Brain microvascular endothelial cell (primary cell): ENCODE measurements at regions not wholly inside any gene's neighbourhood (a gene's known extent, or its start where the extent isn't known, plus 50 kb on each side); places are given as distances from the start of the nearest gene placed in this dataset.
A peak's percentile ranks its signal among the peaks of the same experiment; 100 is the strongest.

Experiments
- DNase-seq: peaks from one replicate; pipeline ENCODE4 v3.0.0-alpha.2; 2020
- H3K27ac ChIP-seq: fragments of 250-450 bp; sonication (Bioruptor Pico); 2 replicates; pipeline ENCODE4 v1.5.1; 2020; ENCODE audit warnings: mild to moderate bottlenecking, moderate library complexity
- H3K27me3 ChIP-seq: fragments of 250-450 bp; sonication (Bioruptor Pico); replicated peaks from 2 replicates; pipeline ENCODE4 v1.5.1; 2020; ENCODE audit warnings: mild to moderate bottlenecking
- H3K36me3 ChIP-seq: fragments of 250-450 bp; sonication (Bioruptor Pico); replicated peaks from 2 replicates; pipeline ENCODE4 v1.5.1; 2020; ENCODE audit warnings: mild to moderate bottlenecking
- H3K4me3 ChIP-seq: 2 replicates; pipeline ENCODE4 v1.5.1; 2011; ENCODE audit warnings: low read depth, mild to moderate bottlenecking, control low read depth, low read length, moderate library complexity
- in situ Hi-C: cut with HindIII; loops from 2 replicates; pipeline ENCODE4 v1.10.0; 2017; ENCODE audit warnings: low sequenced_read_pairs, low pct_ligation_motif_present
- TF ChIP-seq, protein P1 (sequence below): IDR thresholded peaks from 2 replicates; pipeline ENCODE4 v1.5.1; 2011; ENCODE audit warnings: low read depth, mild to moderate bottlenecking, moderate library complexity, low read length, control low read depth, inconsistent platforms; ENCODE audit errors: missing control alignments

GRCh38 chr10:62554632-62555199 lies 180.5 kb downstream of the ZNF365 start:
- Histone ChIP-seq H3K27ac (no peak overlapping the region), H3K36me3 (no peaks in the 10 kb centered on the region), H3K27me3 (no peaks in the 10 kb centered on the region), H3K4me3 (no peak overlapping the region)
- TF ChIP-seq, protein P1, sequence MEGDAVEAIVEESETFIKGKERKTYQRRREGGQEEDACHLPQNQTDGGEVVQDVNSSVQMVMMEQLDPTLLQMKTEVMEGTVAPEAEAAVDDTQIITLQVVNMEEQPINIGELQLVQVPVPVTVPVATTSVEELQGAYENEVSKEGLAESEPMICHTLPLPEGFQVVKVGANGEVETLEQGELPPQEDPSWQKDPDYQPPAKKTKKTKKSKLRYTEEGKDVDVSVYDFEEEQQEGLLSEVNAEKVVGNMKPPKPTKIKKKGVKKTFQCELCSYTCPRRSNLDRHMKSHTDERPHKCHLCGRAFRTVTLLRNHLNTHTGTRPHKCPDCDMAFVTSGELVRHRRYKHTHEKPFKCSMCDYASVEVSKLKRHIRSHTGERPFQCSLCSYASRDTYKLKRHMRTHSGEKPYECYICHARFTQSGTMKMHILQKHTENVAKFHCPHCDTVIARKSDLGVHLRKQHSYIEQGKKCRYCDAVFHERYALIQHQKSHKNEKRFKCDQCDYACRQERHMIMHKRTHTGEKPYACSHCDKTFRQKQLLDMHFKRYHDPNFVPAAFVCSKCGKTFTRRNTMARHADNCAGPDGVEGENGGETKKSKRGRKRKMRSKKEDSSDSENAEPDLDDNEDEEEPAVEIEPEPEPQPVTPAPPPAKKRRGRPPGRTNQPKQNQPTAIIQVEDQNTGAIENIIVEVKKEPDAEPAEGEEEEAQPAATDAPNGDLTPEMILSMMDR: peak; percentile 78
- in situ Hi-C loops: no loop called here
- DNase-seq: peak; percentile 41

GRCh38 chr10:62559481-62560200 lies 185.5 kb downstream of the ZNF365 start:
- no peak for DNase-seq
- no peaks in the 10 kb centered on the region for H3K27me3 ChIP-seq
- H3K27ac ChIP-seq: no peak overlapping the region
- in situ Hi-C loops: no loop called here
- H3K36me3 ChIP-seq: no peaks in the 10 kb centered on the region
- TF ChIP-seq, protein P1: no peak
- H3K4me3 ChIP-seq: no peak overlapping the region

DNA sequence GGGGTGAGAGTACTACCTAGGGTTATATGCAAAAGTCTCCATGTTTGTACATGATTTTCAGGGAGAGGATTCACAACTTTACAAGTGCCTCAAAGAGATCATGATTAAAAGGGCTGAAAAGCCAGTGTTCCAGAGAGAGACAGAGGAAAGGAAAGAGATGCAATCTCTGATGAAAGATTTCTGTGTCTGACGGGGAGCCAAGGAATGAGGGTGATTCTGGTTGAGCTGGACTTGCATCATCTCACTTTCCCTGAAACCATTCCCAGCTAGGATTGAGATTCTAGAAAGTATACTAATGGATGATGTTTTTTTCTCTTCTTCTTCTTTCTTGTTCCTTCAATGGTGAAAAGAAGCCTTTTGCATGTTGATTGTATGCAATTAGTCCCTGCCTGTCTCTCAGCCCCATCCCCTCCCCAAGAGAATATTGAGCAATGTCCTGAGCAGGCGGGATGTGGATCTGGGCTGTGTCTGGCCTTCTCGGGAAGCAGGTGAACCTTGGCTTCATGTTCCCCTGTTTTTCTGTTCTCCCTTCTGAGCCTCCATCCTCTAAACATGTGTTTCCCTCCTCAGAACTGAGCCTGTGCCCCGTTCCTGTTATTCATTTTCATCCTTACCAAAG lies 186.1 kb downstream of the ZNF365 start:
- Histone ChIP-seq H3K27me3 (no peaks in the 10 kb centered on the region), H3K36me3 (no peaks in the 10 kb centered on the region), H3K27ac (no peak overlapping the region), H3K4me3 (no peak overlapping the region)
- TF ChIP-seq, protein P1: no peak
- DNase-seq: no peak
- in situ Hi-C loops: no loop called here

DNA sequence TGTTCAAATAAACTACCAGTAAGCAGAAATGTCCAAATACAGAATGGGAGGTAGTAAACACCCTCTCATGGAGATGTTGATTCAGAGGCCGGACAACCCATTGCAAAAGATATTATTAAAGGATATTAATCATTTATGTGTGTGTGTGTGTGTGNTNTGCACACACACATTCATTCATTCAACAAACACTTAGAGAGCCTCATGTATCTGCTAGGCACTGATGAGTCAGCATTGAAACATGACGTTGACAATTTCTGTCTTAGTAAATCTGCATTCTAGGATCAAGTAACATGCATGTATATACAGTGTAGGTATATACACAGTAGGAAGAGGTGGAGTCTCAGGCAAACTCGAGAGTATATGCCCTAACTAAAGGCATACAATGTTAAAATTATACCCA lies 187.0 kb downstream of the ZNF365 start:
- TF ChIP-seq, protein P1: no peak
- Histone ChIP-seq H3K36me3 (no peaks in the 10 kb centered on the region), H3K4me3 (no peak overlapping the region), H3K27ac (no peak overlapping the region), H3K27me3 (no peaks in the 10 kb centered on the region)
- DNase-seq: no peak
- in situ Hi-C loops: no loop called here

DNA sequence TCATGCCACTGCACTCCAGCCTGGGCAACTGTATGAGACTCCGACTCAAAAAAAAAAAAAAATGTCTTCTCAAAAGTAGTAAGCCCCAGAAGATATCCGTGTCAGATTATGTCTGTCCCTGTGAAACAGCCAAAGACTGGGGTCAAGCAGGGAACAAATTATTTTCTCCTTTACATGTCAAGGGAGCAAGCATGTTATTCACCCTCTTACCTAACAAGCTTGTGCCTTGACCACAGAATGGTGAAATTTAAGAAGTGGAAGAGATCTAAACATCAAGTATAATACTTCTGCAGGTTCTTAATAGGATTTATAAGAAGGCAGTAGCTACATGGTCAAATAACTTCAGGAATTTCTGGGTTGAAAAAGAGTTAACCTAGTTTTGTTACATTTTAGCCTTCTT lies 187.9 kb downstream of the ZNF365 start:
- in situ Hi-C loops: no loop called here
- Histone ChIP-seq H3K36me3 (no peaks in the 10 kb centered on the region), H3K4me3 (no peak overlapping the region), H3K27me3 (no peaks in the 10 kb centered on the region), H3K27ac (no peak overlapping the region)
- TF ChIP-seq, protein P1: no peak
- no peak for DNase-seq
